GM12875 (cell line): ENCODE measurements at regions not wholly inside any gene's neighbourhood (a gene's known extent, or its start where the extent isn't known, plus 50 kb on each side); places are given as distances from the start of the nearest gene placed in this dataset.

Source experiments
- H3K4me3 ChIP-seq: one replicate; pipeline ENCODE4 v1.5.1; 2011; ENCODE audit warnings: low read depth, low read length, control low read depth
- TF ChIP-seq, protein P1 (sequence below): IDR thresholded peaks from 2 replicates; pipeline ENCODE4 v1.5.1; 2011; ENCODE audit warnings: low read depth, mild to moderate bottlenecking, control low read depth, inconsistent platforms, low read length, moderate library complexity, borderline replicate concordance; ENCODE audit not compliant: insufficient read depth

DNA sequence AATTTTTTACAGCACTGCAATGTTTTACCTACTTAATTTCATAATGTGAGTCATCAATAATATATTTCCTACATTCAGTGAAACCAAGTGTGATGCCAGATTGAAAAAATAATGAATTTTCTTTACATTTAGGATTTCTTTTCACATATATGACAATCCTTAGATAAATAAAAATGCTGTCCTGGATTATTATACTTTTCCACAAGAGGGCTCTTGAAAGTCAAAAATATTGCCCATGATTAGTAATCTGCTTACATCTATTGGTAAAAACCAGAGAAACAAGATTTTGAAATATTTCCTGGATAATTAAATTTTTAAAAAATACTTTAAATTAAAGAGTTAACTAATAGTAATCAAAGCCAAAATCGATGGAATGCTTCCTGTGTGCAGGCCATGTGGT, 86.8 kb upstream of the PLPPR4 start:
- H3K4me3 ChIP-seq = no peak overlapping the region
- TF ChIP-seq, protein P1, sequence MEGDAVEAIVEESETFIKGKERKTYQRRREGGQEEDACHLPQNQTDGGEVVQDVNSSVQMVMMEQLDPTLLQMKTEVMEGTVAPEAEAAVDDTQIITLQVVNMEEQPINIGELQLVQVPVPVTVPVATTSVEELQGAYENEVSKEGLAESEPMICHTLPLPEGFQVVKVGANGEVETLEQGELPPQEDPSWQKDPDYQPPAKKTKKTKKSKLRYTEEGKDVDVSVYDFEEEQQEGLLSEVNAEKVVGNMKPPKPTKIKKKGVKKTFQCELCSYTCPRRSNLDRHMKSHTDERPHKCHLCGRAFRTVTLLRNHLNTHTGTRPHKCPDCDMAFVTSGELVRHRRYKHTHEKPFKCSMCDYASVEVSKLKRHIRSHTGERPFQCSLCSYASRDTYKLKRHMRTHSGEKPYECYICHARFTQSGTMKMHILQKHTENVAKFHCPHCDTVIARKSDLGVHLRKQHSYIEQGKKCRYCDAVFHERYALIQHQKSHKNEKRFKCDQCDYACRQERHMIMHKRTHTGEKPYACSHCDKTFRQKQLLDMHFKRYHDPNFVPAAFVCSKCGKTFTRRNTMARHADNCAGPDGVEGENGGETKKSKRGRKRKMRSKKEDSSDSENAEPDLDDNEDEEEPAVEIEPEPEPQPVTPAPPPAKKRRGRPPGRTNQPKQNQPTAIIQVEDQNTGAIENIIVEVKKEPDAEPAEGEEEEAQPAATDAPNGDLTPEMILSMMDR = no peak

DNA sequence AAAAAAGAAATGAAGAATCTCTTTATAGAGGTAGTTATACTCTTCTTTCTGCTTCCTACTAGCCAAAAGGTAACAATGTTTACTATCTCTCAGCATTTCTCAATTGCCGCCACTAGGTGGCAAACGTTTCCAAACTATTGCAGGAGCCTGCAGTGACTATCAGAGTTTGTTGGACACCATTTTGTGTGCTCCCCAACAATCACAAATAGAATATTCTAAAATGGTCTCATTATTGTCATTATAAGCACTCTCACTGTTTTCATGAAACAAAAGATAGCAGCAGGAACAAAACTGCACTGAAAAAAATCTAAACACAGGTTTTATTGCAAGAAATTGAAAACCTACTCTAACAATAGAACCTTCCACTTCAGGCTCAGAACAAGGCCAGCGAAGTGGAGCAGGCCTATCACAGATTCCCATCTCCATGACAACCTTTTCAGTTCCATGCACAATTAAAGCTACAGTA, 83.9 kb upstream of the PLPPR4 start:
- TF ChIP-seq, protein P1 = peak; percentile 54; the same call in 1 of the 2 replicates
- no peak overlapping the region for H3K4me3 ChIP-seq

DNA sequence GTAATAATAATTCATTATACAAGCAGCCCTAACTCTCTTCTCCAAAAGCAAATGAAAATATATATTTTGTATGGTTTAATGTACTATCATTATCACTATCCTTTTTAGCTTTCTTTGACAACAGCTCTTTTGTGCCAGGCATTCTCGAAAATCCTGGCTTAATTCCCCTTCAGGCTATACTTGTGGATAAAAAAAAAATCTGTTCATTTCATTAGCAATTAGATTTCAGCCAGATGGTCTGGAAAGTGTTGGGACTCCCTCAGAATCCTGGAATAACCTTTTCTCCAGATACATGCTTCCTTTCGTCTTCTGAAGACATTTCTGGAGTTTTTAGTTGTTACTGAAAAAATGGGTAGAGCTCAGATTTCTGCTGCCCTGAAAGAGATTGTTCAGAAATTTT, 83.4 kb upstream of the PLPPR4 start:
- TF ChIP-seq, protein P1 = no peak
- H3K4me3 ChIP-seq = no peak overlapping the region

DNA sequence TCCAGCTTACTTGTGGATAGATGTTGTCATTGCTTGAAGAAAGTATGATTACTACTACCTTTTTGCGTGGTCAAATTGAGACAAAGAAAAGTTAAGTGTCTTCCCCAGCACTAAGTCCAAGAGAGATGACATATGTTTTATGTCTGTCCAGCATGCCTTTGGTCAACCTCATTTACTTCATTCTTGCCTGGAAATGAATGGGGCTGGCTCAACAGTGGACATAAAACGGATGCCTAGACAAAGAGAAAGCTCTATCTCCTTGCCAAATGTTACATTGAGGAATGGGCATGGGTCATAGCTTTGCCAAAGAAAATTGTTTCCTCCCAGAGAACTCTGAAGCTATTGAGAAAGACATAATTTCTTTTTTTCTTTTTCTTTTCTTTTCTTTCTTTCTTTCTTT, 82.4 kb upstream of the PLPPR4 start:
- TF ChIP-seq, protein P1 = no peak

DNA sequence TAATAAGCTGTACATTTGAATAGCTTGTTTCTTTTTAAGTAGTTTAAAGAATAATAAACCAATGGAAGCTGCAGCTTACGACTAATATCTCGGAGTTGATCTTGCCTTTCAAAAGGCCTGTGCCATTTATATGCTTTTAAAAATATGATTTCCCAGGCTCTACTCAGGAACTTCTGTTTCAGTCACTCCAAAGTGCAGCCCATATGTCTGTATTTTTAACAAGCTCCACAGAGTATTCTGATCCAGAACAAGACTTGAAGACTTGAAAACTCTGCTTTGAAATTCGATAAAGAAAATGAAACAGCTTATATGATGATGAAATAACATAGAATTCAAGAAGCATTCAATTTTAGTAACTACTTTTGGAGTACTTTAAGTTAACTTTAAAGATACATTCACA, 79.1 kb upstream of the PLPPR4 start:
- TF ChIP-seq, protein P1 = no peak
- no peak overlapping the region for H3K4me3 ChIP-seq

More for the DNA sequence above, 82.4 kb upstream of the PLPPR4 start:
- H3K4me3 ChIP-seq = no peak overlapping the region

DNA sequence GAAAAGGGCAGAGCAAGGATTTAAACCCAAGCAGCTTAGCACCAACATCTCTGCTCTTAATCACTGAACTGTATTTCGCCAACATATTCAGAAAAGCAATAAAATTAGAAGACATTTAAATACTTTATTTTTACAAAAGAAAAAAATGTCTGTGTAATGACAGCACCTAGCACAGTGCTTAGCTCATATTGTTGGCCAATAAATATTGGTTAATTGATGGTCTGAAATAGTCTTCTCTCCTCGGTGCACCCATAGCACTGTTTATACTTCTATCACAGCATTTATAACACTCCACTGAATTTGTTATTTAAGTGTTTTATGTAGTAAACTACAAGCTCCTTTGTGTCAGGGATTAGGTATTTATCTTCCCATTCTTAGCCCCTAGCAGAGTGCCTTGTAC, 70.9 kb upstream of the PLPPR4 start:
- H3K4me3 ChIP-seq = no peak overlapping the region
- TF ChIP-seq, protein P1 = no peak

DNA sequence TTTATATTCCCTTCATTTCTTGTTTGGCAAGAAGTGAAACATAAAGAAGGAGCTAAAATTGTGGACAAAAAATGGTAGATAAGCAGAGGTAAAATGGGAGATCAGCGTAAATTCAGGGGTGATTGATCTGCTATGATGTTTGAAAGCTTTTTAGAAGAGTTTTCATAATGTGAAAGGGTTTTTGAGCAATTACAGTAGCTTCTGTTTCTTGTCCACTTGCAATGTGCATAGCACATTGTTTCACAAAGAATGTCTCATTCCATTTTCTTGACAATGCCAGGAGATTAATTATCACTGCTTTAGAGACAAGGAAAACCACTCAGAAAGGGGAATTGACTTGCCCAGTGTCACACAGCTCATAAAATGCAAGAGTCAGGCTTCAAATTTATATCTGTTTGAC, 65.9 kb upstream of the PLPPR4 start:
- TF ChIP-seq, protein P1 = no peak
- no peak overlapping the region for H3K4me3 ChIP-seq
